ENCODE measurements at regions not wholly inside any gene's neighbourhood (a gene's known extent, or its start where the extent isn't known, plus 50 kb on each side); places are given as distances from the start of the nearest gene placed in this dataset.

GRCh38 chr12:125583071-125583470 lies 517.8 kb downstream of the AACS start (continued):
- no peak for TF ChIP-seq GRHL2 (CRISPR knock-in tag; IDR thresholded peaks at IDR 0.05; ENCODE audit: insufficient replicate concordance, severe bottlenecking)
- TF ChIP-seq, protein P1, sequence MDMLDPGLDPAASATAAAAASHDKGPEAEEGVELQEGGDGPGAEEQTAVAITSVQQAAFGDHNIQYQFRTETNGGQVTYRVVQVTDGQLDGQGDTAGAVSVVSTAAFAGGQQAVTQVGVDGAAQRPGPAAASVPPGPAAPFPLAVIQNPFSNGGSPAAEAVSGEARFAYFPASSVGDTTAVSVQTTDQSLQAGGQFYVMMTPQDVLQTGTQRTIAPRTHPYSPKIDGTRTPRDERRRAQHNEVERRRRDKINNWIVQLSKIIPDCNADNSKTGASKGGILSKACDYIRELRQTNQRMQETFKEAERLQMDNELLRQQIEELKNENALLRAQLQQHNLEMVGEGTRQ (CRISPR knock-in tag; IDR thresholded peaks at IDR 0.05), result no peak
- no peak for TF ChIP-seq GTF2I (CRISPR knock-in tag; conservative IDR thresholded peaks at IDR 0.05)

GRCh38 chr12:125586441-125586840 lies 521.2 kb downstream of the AACS start:
- POLR2A ChIA-PET, result no interaction called here
- Mint-ChIP-seq H3K27me3 (ENCODE audit: low read depth) (no peaks in the 10 kb centered on the region), H3K4me3 (no peak overlapping the region), H3K9me3 (no peaks in the 10 kb centered on the region), H3K27ac (no peak overlapping the region; the same call in 1 of the 2 replicates), H3K36me3 (no peaks in the 10 kb centered on the region), H3K4me1 (no peaks in the 10 kb centered on the region)
- DNase-seq (ENCODE audit: low spot score) (no peak), ATAC-seq (no peak)
- CTCF ChIA-PET, result no interaction called here
- no peak for TF ChIP-seq FOXP4 (CRISPR knock-in tag; IDR thresholded peaks at IDR 0.05)
- no peak for TF ChIP-seq MXD4 (CRISPR knock-in tag; IDR thresholded peaks at IDR 0.05; ENCODE audit: borderline replicate concordance)
- no peak for TF ChIP-seq PRRX2 (CRISPR knock-in tag; IDR thresholded peaks at IDR 0.05)
- no peak for TF ChIP-seq ATF1 (CRISPR knock-in tag; IDR thresholded peaks at IDR 0.05)
- TF ChIP-seq, protein P2, sequence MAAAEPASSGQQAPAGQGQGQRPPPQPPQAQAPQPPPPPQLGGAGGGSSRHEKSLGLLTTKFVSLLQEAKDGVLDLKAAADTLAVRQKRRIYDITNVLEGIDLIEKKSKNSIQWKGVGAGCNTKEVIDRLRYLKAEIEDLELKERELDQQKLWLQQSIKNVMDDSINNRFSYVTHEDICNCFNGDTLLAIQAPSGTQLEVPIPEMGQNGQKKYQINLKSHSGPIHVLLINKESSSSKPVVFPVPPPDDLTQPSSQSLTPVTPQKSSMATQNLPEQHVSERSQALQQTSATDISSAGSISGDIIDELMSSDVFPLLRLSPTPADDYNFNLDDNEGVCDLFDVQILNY (CRISPR knock-in tag; IDR thresholded peaks at IDR 0.05), result no peak
- no peak for TF ChIP-seq ZNF232 (CRISPR knock-in tag; IDR thresholded peaks at IDR 0.05)
- TF ChIP-seq NFATC4 (CRISPR knock-in tag; IDR thresholded peaks at IDR 0.05), result no peak
- no peak for TF ChIP-seq ARID4B (CRISPR knock-in tag; IDR thresholded peaks at IDR 0.05; ENCODE audit: borderline replicate concordance)
- no peak for TF ChIP-seq ZNF138 (CRISPR knock-in tag; conservative IDR thresholded peaks at IDR 0.05)
- no peak for TF ChIP-seq ZNF396 (CRISPR knock-in tag; IDR thresholded peaks at IDR 0.05; ENCODE audit: borderline replicate concordance)
- TF ChIP-seq ZNF532 (CRISPR knock-in tag; IDR thresholded peaks at IDR 0.05; ENCODE audit: borderline replicate concordance), result no peak
- no peak for TF ChIP-seq SMAD3 (CRISPR knock-in tag; IDR thresholded peaks at IDR 0.05; ENCODE audit: borderline replicate concordance)
- no peak for TF ChIP-seq PREB (CRISPR knock-in tag; IDR thresholded peaks at IDR 0.05; ENCODE audit: borderline replicate concordance)
- TF ChIP-seq, protein P3, sequence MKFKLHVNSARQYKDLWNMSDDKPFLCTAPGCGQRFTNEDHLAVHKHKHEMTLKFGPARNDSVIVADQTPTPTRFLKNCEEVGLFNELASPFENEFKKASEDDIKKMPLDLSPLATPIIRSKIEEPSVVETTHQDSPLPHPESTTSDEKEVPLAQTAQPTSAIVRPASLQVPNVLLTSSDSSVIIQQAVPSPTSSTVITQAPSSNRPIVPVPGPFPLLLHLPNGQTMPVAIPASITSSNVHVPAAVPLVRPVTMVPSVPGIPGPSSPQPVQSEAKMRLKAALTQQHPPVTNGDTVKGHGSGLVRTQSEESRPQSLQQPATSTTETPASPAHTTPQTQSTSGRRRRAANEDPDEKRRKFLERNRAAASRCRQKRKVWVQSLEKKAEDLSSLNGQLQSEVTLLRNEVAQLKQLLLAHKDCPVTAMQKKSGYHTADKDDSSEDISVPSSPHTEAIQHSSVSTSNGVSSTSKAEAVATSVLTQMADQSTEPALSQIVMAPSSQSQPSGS (CRISPR knock-in tag; IDR thresholded peaks at IDR 0.05; ENCODE audit: borderline replicate concordance, low read depth), result no peak
- TF ChIP-seq ZNF416 (CRISPR knock-in tag; IDR thresholded peaks at IDR 0.05), result no peak
